ENCODE measurements at regions not wholly inside any gene's neighbourhood (a gene's known extent, or its start where the extent isn't known, plus 50 kb on each side); places are given as distances from the start of the nearest gene placed in this dataset.
A peak's percentile ranks its signal among the peaks of the same experiment; 100 is the strongest.
"Not testable (repeated sequence)": the region's sequence is repeated elsewhere in the genome, so short reads cannot be mapped to it uniquely, and the experiment has no call there.

GRCh38 chr6:167559675-167560479, 235.0 kb downstream of the TTLL2 start:
- no peak for TF ChIP-seq CTCF (IDR thresholded peaks at IDR 0.05; ENCODE audit: low read length, missing control alignments)
- DNase-seq (ENCODE audit: low read depth), result no peak

GRCh38 chr6:167560673-167561569, 236.0 kb downstream of the TTLL2 start:
- no peak for DNase-seq (ENCODE audit: low read depth)
- no peak for TF ChIP-seq CTCF (IDR thresholded peaks at IDR 0.05; ENCODE audit: low read length, missing control alignments)
- H3K4me3 ChIP-seq (replicated peaks; ENCODE audit: low read depth, low read length), result no peak overlapping the region

More at GRCh38 chr6:167559675-167560479, 235.0 kb downstream of the TTLL2 start:
- no peak overlapping the region for H3K4me3 ChIP-seq (replicated peaks; ENCODE audit: low read depth, low read length)

DNA sequence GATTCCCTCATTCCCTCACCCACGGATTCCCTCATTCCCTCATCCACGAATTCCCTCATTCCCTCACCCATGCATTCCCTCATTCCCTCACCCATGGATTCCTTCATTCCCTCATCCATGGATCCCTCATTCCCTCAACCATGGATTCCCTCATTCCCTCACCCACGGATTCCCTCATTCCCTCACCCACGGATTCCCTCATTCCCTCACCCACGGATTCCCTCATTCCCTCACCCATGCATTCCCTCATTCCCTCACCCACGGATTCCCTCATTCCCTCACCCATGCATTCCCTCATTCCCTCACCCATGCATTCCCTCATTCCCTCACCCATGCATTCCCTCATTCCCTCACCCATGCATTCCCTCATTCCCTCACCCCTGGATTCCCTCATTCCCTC, 238.0 kb downstream of the TTLL2 start:
- not testable (repeated sequence) for H3K4me3 ChIP-seq (replicated peaks; ENCODE audit: low read depth, low read length); DNase-seq (ENCODE audit: low read depth)

DNA sequence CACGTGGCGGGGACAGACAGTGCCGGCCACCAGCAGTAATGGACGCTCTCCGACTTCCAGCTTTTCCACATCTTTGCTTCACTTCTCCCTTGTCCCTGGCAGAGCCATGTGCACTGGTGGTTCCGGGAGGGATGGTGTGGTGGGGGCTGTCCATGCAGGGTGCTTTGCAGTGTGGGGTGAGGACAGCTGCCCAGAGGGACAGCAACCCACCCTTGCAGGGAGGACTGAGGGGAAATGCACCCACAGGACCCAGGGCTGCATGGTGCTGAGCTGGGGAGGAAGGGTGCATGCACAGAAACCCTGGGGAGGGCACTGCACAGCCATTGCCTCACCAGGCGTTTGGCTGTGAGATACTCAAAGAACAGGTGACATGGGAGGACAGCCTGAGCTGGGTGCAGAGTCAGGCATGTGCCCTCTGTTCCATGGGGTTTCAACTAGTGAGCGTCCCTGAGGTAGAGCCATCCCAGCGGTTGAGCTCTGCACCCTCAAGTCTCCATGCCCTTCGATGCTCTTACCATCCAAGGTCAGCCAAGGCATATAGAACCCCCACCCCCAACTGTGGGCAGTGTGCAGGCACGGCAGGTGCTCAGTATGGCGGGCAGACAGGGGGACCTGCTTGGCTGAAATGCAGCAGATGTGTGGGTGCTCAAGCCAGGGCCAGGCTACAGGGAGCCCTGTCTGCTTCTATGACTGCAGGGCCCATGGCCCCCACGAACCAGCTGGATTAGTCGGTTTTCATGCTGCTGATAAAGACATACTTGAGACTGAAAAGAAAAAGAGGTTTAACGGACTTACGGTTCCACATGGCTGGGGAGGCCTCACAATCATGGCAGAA, 239.7 kb downstream of the TTLL2 start:
- no peak for DNase-seq (ENCODE audit: low read depth)
- no peak overlapping the region for H3K4me3 ChIP-seq (replicated peaks; ENCODE audit: low read depth, low read length)
- TF ChIP-seq CTCF (IDR thresholded peaks at IDR 0.05; ENCODE audit: low read length, missing control alignments), result no peak

DNA sequence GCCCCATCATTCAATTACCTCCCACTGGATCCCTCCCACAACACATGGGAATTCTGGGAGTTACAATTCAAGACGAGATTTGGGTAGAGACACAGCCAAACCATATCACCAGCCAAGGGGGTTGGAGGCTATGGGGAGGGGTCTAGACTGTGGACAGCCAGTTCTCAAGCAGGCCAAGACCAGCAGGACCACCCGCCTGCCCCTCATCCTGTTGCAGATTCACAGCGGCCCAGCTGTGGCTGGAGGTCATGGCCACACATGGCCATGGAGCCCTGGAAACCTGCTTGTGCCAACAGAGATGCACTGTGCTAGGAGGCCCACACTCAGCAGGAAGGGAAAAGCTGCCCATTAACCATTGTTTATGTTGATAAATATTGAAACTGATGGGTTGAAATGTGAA, 240.5 kb downstream of the TTLL2 start:
- no peak for DNase-seq (ENCODE audit: low read depth)
- TF ChIP-seq CTCF (IDR thresholded peaks at IDR 0.05; ENCODE audit: low read length, missing control alignments), result no peak

GRCh38 chr6:167565884-167566599, 241.2 kb downstream of the TTLL2 start:
- DNase-seq (ENCODE audit: low read depth), result peak; percentile 67
- TF ChIP-seq CTCF (IDR thresholded peaks at IDR 0.05; ENCODE audit: low read length, missing control alignments), result no peak
- no peak overlapping the region for H3K4me3 ChIP-seq (replicated peaks; ENCODE audit: low read depth, low read length)

More for the DNA sequence above, 240.5 kb downstream of the TTLL2 start:
- no peak overlapping the region for H3K4me3 ChIP-seq (replicated peaks; ENCODE audit: low read depth, low read length)

All from fibroblast of pulmonary artery (primary cell).